Putamen (tissue), 1 donor: ENCODE measurements at regions not wholly inside any gene's neighbourhood (a gene's known extent, or its start where the extent isn't known, plus 50 kb on each side); places are given as distances from the start of the nearest gene placed in this dataset.
"Not testable (repeated sequence)": the region's sequence is repeated elsewhere in the genome, so short reads cannot be mapped to it uniquely, and the experiment has no call there.

ENCODE experiments used
- DNase-seq: peaks from one replicate; pipeline ENCODE4 v3.0.0-alpha.2; 2016; ENCODE audit warnings: low spot score

- DNase-seq = no peak
These were observed 412.5 kb upstream of the KLHL4 start for GRCh38 chrX:87105131-87105530.

DNA sequence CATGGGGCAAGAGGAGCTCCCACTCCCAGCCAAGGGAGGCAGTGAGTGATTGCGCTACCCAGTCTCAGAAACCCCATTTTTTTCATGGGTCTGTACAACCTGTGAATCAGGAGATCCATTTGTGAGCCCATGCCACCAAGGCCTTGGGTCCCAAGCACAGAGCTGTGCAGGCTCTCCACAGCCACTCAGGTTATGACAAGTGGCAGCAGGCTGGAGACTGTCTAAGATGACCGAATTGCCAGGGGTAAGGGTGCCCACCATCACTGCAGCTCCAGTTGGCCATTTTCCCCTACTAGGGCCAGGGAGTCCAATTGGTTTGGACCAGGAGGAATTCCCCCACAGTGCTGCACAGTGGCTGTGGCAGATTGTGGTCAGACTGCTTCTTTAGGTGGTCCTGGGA lies 407.5 kb upstream of the KLHL4 start:
- no peak for DNase-seq

GRCh38 chrX:87140800-87141483 lies 376.7 kb upstream of the KLHL4 start:
- no peak for DNase-seq

GRCh38 chrX:87160435-87161010 lies 357.1 kb upstream of the KLHL4 start:
- DNase-seq = no peak

- no peak for DNase-seq
These were observed 349.8 kb upstream of the KLHL4 start for GRCh38 chrX:87167841-87168240.

DNA sequence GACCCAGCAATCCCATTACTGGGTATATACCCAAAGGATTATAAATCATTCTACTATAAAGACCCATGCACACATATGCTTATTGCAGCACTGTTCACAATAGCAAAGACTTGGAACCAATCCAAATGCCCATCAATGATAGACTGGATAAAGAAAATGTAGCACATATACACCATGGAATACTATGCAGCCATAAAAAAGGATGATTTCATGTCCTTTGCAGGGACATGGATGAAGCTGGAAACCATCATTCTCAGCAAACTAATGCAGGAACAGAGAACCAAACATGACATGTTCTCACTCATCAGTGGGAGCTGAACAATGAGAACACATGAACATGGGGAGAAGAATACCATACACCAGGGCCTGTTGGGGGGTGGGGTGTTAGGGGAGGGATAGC lies 339.6 kb upstream of the KLHL4 start:
- DNase-seq = not testable (repeated sequence)
